ENCODE measurements at regions not wholly inside any gene's neighbourhood (a gene's known extent, or its start where the extent isn't known, plus 50 kb on each side); places are given as distances from the start of the nearest gene placed in this dataset.

GRCh38 chr7:46192271-46192670, 271.2 kb upstream of the IGFBP3 start:
- no peaks in the 10 kb centered on the region for H3K36me3 ChIP-seq (ENCODE audit: control insufficient read depth, insufficient read depth, low read length)
- H2AK9ac ChIP-seq (replicated peaks; ENCODE audit: low read depth, low read length, poor library complexity) = peak overlapping the region; percentile 89
- peak overlapping the region; percentile 98 for H2BK5ac ChIP-seq (ENCODE audit: low read depth, low read length, poor library complexity, severe bottlenecking)
- H3K14ac ChIP-seq (replicated peaks; ENCODE audit: low read depth, low read length) = peak overlapping the region; percentile 96
- DNase-seq (peak; percentile 20), ATAC-seq (ENCODE audit: low read depth) (peak; percentile 5; the same call in 1 of the 2 replicates)
- TF ChIP-seq RAD21 (IDR thresholded peaks at IDR 0.05; ENCODE audit: low read length) (no peak), FOS (IDR thresholded peaks at IDR 0.05; ENCODE audit: low read depth, low read length) (no peak)
- TF ChIP-seq, protein P1, sequence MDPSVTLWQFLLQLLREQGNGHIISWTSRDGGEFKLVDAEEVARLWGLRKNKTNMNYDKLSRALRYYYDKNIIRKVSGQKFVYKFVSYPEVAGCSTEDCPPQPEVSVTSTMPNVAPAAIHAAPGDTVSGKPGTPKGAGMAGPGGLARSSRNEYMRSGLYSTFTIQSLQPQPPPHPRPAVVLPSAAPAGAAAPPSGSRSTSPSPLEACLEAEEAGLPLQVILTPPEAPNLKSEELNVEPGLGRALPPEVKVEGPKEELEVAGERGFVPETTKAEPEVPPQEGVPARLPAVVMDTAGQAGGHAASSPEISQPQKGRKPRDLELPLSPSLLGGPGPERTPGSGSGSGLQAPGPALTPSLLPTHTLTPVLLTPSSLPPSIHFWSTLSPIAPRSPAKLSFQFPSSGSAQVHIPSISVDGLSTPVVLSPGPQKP (IDR thresholded peaks at IDR 0.05; ENCODE audit: borderline replicate concordance, low read depth, low read length) = no peak
- H3K4me3 ChIP-seq (ENCODE audit: insufficient read depth, low read depth, low read length) = no peak overlapping the region
- ChIA-PET POLR2A (ENCODE audit: unreplicated experiment) (no interaction called here), CTCF (no interaction called here)
- H4K5ac ChIP-seq (ENCODE audit: low read depth, low read length) = peak overlapping the region; percentile 87
- no TSS peak for BruUV-seq (replicated peaks)
- 100% methylated on average over 1 of the region's 3 CpGs; no CpG with 5 or more reads in 1 of the 2 experiments for WGBS, 2 experiments (ENCODE audit: extremely low coverage in 2 of 2, insufficient read length in 1 of 2)
- dilution Hi-C loops (cut with HindIII; ENCODE audit: low sequenced_read_pairs, unreplicated experiment) = no loop called here
- H3K4me1 ChIP-seq (ENCODE audit: control insufficient read depth, insufficient read depth, low read length) = peaks cover 23% of the 10 kb centered on the region
- H2BK20ac ChIP-seq (ENCODE audit: low read depth, low read length) = peak overlapping the region; percentile 100
- no peaks in the 10 kb centered on the region for H4K20me1 ChIP-seq (ENCODE audit: insufficient read depth, low read length)
- peak overlapping the region; percentile 83 for H2AFZ ChIP-seq (replicated peaks; ENCODE audit: low read length, poor library complexity)
- H2BK120ac ChIP-seq (ENCODE audit: low read depth, low read length) = peak overlapping the region; percentile 100
- peak overlapping the region; percentile 66 for H3K27ac ChIP-seq (ENCODE audit: insufficient read depth, low read length)
- in situ Hi-C loops (cut with MboI; ENCODE audit: low sequenced_read_pairs) = no loop called here
- no peaks in the 10 kb centered on the region for H3K79me1 ChIP-seq (ENCODE audit: low read depth in 1 of 2, low read length in 2 of 2)
- intact Hi-C loops (cut with micrococcal nuclease) = loop anchor here (5.0 kb wide), 1 partner anchor 270 kb away; the partner anchor contains the start of gene IGFBP3
- H4K8ac ChIP-seq (ENCODE audit: low read depth in 2 of 2, low read length in 2 of 2) = peak overlapping the region; percentile 82 to 93
- peak overlapping the region; percentile 13; the same call in 1 of the 2 replicates for H3K4me2 ChIP-seq (ENCODE audit: low read depth, low read length)
- peaks cover 19% of the 10 kb centered on the region for H3K9me1 ChIP-seq (ENCODE audit: insufficient read depth, low read length)
- no peaks in the 10 kb centered on the region for H3K9me3 ChIP-seq (ENCODE audit: control insufficient read depth, insufficient read depth, low read length)
- peak overlapping the region; percentile 98 for H3K23ac ChIP-seq (ENCODE audit: low read depth, low read length)
- peak overlapping the region; percentile 91 for H3K18ac ChIP-seq (ENCODE audit: low read depth, low read length)
- peak overlapping the region; percentile 99 for H2AK5ac ChIP-seq (ENCODE audit: low read depth, low read length)
- H2BK15ac ChIP-seq (ENCODE audit: low read depth, low read length) = peak overlapping the region; percentile 99
- H3K9ac ChIP-seq (ENCODE audit: low read depth, low read length) = peak overlapping the region; percentile 4; the same call in 1 of the 2 replicates
- no peaks in the 10 kb centered on the region for H3K27me3 ChIP-seq (ENCODE audit: control insufficient read depth, insufficient read depth, low read length)
- peak overlapping the region; percentile 90 for H3K56ac ChIP-seq (ENCODE audit: extremely low read depth, insufficient read depth, low read length)
- peak overlapping the region; percentile 100 for H3K4ac ChIP-seq (ENCODE audit: low read depth, low read length)
- H4K91ac ChIP-seq (ENCODE audit: insufficient read depth, low read depth, low read length) = peak overlapping the region; percentile 99

All from IMR-90 (cell line).